Ishikawa (cell line): ENCODE measurements at regions not wholly inside any gene's neighbourhood (a gene's known extent, or its start where the extent isn't known, plus 50 kb on each side); places are given as distances from the start of the nearest gene placed in this dataset.

Source experiments
- CEBPB ChIP-seq: IDR thresholded peaks from 2 replicates; pipeline ENCODE4 v1.6.1; 2012
- CREB1 ChIP-seq: IDR thresholded peaks from 2 replicates; pipeline ENCODE4 v1.6.1; 2012; ENCODE audit warnings: low read depth
- EGR1 ChIP-seq: IDR thresholded peaks from 2 replicates; pipeline ENCODE4 v1.6.1; 2012
- EP300 ChIP-seq: IDR thresholded peaks from 2 replicates; pipeline ENCODE4 v1.6.1; 2012; ENCODE audit warnings: borderline replicate concordance
- FOXM1 ChIP-seq: IDR thresholded peaks from 2 replicates; pipeline ENCODE4 v1.6.1; 2012; ENCODE audit warnings: low read depth, borderline replicate concordance
- NFIC ChIP-seq: IDR thresholded peaks from 2 replicates; pipeline ENCODE4 v1.6.1; 2012
- RAD21 ChIP-seq: IDR thresholded peaks from 2 replicates; pipeline ENCODE4 v1.6.1; 2012; ENCODE audit warnings: low read depth
- TAF1 ChIP-seq: IDR thresholded peaks from 2 replicates; pipeline ENCODE4 v1.6.1; 2012; ENCODE audit warnings: low read depth, mild to moderate bottlenecking
- TCF12 ChIP-seq: IDR thresholded peaks from 2 replicates; pipeline ENCODE4 v1.6.1; 2012; ENCODE audit warnings: low read depth
- TEAD4 ChIP-seq: IDR thresholded peaks from 2 replicates; pipeline ENCODE4 v1.6.1; 2012
- YY1 ChIP-seq: IDR thresholded peaks from 2 replicates; pipeline ENCODE4 v1.6.1; 2012; ENCODE audit warnings: low read depth
- ZBTB7A ChIP-seq: IDR thresholded peaks from 2 replicates; pipeline ENCODE4 v1.6.1; 2012; ENCODE audit warnings: low read depth
- TF ChIP-seq, protein P1 (sequence below): IDR thresholded peaks from 2 replicates; pipeline ENCODE4 v1.6.1; 2012
- TF ChIP-seq, protein P2 (sequence below): IDR thresholded peaks from 2 replicates; pipeline ENCODE4 v1.6.1; 2012; ENCODE audit warnings: low read depth, mild to moderate bottlenecking
- TF ChIP-seq, protein P3 (sequence below): IDR thresholded peaks from 2 replicates; pipeline ENCODE4 v1.6.1; 2012

DNA sequence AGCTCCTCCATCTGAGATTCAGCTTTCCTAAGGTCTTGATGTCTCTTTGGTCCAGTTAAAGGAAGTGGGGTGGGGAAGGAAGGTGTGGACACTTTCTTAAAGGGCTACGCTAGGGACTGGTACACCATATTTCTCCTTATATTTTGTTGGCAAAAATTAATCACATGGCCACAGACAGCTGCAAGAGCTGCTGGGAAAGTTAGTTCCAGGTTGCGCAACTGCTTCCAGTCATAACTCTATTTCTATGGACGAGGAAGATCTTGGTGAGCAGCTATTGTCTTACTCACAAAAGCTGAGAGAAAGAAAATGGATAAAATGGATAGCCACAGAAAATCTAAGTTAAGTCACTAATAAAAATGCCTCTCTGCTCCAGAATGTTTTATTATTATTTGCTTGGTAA is 60.7 kb upstream of the PPM1B start:
- TF ChIP-seq, protein P1, sequence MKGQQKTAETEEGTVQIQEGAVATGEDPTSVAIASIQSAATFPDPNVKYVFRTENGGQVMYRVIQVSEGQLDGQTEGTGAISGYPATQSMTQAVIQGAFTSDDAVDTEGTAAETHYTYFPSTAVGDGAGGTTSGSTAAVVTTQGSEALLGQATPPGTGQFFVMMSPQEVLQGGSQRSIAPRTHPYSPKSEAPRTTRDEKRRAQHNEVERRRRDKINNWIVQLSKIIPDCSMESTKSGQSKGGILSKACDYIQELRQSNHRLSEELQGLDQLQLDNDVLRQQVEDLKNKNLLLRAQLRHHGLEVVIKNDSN, result no peak
- peak; percentile 90 for TF ChIP-seq CEBPB

DNA sequence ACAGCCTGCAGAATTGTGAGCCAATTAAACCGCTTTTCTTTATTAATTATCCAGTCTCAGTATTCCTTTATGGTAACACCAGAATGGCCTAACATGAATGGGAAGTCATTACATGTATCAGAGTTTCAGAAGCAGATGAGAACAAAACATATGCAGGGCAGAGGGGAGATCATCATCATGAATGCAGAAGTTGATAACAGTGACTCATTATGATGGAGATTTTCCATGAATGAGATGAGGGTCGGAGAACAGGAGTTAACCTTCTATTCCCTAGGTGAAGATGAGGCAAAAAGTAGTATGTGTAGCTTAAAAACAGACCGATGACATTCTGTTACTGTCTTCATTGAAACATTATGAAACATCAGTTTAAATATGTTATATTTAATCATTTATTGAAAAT is 59.5 kb upstream of the PPM1B start:
- TF ChIP-seq EP300 (no peak), RAD21 (no peak), FOXM1 (no peak), CREB1 (no peak), ZBTB7A (no peak), EGR1 (no peak), TCF12 (no peak), CEBPB (no peak), TEAD4 (no peak)
- TF ChIP-seq, protein P1, result no peak

DNA sequence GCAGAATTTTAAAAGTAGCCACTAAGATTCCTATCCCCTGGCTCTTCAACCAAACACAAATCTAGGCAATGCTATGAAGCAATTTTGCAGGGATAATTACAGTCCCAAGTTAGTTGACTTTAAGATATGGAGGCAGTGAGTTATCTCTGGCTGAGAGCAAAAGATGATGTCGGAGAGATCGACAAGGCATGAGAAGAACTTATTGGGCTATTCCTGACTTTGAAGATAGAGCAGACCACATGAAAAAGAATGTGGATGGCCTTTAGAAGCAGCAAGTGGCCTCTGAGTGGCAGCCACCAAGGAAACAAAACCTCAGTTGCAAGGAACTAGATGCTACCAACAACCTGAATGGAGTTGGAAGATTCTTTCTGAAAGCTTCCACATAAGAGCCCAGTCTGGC is 58.2 kb upstream of the PPM1B start:
- TF ChIP-seq RAD21 (no peak), TAF1 (no peak), CEBPB (no peak), EP300 (no peak), TCF12 (no peak), FOXM1 (no peak), CREB1 (no peak)
- TF ChIP-seq, protein P2, sequence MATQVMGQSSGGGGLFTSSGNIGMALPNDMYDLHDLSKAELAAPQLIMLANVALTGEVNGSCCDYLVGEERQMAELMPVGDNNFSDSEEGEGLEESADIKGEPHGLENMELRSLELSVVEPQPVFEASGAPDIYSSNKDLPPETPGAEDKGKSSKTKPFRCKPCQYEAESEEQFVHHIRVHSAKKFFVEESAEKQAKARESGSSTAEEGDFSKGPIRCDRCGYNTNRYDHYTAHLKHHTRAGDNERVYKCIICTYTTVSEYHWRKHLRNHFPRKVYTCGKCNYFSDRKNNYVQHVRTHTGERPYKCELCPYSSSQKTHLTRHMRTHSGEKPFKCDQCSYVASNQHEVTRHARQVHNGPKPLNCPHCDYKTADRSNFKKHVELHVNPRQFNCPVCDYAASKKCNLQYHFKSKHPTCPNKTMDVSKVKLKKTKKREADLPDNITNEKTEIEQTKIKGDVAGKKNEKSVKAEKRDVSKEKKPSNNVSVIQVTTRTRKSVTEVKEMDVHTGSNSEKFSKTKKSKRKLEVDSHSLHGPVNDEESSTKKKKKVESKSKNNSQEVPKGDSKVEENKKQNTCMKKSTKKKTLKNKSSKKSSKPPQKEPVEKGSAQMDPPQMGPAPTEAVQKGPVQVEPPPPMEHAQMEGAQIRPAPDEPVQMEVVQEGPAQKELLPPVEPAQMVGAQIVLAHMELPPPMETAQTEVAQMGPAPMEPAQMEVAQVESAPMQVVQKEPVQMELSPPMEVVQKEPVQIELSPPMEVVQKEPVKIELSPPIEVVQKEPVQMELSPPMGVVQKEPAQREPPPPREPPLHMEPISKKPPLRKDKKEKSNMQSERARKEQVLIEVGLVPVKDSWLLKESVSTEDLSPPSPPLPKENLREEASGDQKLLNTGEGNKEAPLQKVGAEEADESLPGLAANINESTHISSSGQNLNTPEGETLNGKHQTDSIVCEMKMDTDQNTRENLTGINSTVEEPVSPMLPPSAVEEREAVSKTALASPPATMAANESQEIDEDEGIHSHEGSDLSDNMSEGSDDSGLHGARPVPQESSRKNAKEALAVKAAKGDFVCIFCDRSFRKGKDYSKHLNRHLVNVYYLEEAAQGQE, result no peak

DNA sequence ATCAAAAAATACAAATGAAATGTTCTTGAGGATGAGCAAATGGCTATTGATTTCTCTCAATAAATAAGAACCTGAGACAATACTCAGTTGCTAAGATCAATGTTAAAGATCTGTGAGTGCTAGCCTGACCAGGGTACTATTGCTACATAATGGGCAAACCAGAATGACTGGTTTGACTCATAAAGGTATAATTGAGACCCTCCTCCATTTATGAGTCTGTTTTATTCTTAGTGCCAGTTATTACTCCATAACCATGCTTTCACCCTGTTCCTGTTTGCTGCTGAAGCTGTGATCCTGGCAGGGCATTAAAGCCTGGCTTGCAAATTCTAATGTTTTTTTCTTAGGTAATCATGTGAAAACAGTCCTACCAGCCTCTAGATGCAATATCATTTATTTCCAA is 56.6 kb upstream of the PPM1B start:
- no peak for TF ChIP-seq TAF1
- TF ChIP-seq, protein P3, sequence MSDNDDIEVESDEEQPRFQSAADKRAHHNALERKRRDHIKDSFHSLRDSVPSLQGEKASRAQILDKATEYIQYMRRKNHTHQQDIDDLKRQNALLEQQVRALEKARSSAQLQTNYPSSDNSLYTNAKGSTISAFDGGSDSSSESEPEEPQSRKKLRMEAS, result no peak

DNA sequence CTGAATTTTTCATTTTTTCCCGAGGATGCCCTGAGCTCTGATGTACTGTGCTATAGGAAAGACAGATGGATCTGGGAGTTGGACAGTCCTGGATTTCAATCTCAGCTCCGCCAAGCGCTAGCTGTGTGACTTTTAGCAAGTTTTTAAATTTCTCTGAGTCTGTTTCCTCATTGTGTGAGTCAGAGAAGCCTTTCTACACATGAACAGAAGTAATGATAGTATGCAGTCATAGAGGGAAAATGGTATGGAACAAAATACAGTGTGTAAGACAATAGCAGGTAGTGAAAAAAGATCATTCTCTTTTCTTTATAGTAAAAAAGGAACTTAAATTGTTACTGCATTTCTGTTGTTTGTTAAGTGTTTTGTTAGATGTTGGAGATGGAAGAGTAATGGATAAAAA is 52.4 kb upstream of the PPM1B start:
- TF ChIP-seq FOXM1 (no peak), CEBPB (no peak), ZBTB7A (no peak), YY1 (no peak), EGR1 (no peak), TAF1 (no peak), EP300 (no peak), TEAD4 (no peak), RAD21 (no peak), NFIC (no peak), CREB1 (no peak), TCF12 (no peak)
- TF ChIP-seq, protein P3, result no peak
- TF ChIP-seq, protein P2, result no peak
- TF ChIP-seq, protein P1, result no peak

DNA sequence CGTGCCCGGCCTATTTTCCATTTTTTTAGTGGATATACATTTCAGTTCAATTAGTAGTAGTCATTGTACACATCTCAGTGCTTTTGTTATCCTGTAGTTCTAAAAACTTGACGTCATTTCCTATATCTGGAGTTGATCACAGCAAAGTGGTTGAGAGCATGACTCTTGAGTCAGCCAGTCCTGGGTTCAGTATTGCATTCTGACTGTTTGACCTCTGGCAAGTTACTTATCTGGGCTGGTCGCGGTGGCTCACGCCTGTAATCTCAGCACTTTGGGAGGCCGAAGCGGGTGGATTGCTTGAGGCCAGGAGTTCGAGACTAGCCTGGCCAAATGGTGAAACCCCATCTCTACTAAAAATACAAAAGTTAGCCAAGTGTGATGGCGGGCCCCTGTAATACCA is 50.4 kb upstream of the PPM1B start:
- TF ChIP-seq NFIC, result no peak
- TF ChIP-seq CEBPB, result no peak
- TF ChIP-seq ZBTB7A, result no peak
- TF ChIP-seq, protein P3, result no peak
- no peak for TF ChIP-seq EGR1
- TF ChIP-seq, protein P2, result no peak
- no peak for TF ChIP-seq YY1
- TF ChIP-seq RAD21, result no peak
- TF ChIP-seq, protein P1, result no peak
- TF ChIP-seq FOXM1, result no peak
- no peak for TF ChIP-seq TCF12
- no peak for TF ChIP-seq TAF1
- TF ChIP-seq CREB1, result no peak
- TF ChIP-seq TEAD4, result no peak
- TF ChIP-seq EP300, result no peak
